ENCODE measurements at regions not wholly inside any gene's neighbourhood (a gene's known extent, or its start where the extent isn't known, plus 50 kb on each side); places are given as distances from the start of the nearest gene placed in this dataset.

DNA sequence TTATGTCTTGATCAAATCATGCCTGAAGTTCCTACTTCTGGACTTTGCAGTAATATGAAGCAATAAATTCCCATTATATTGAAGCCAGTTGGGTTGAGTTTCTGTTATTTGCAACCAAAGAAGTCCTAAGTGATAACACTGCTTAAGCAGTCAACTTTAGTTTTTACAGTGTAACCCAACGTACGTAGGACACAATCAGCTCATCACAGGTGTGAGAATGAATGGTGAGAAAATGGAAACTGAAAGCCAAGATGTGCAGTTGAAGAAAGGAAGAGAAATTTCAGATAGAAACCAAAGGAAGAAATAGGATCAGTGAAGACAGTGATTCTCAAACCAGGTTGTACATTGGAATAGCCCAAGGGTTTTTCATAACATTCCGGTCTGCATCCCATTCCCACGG lies 211.4 kb upstream of the ZFP64 start:
- peaks cover 50% of the 10 kb centered on the region for H3K4me1 Mint-ChIP-seq
- Histone ChIP-seq H3K4me3 (replicated peaks in 1 of 3; ENCODE audit: low read depth in 2 of 3, low read length in 3 of 3) (no peak overlapping the region), H3K36me3 (replicated peaks in 1 of 2; ENCODE audit: control insufficient read depth in 1 of 2, insufficient read depth in 2 of 2, low read length in 2 of 2) (no peaks in the 10 kb centered on the region), H2AFZ (ENCODE audit: insufficient read depth, low read depth, low read length, poor library complexity, severe bottlenecking) (no peak overlapping the region), H3K27ac (ENCODE audit: low read depth in 1 of 2, low read length in 2 of 2) (no peak overlapping the region), H3K9me3 (replicated peaks in 1 of 2; ENCODE audit: control insufficient read depth in 1 of 2, insufficient read depth in 1 of 2, low read length in 2 of 2) (no peaks in the 10 kb centered on the region), H4K20me1 (ENCODE audit: insufficient read depth, low read length) (no peaks in the 10 kb centered on the region), H3K4me2 (replicated peaks; ENCODE audit: extremely low read depth, low read length, poor library complexity, severe bottlenecking) (no peak overlapping the region), H3K79me2 (ENCODE audit: insufficient read depth, low read length) (no peaks in the 10 kb centered on the region), H3K4me1 (ENCODE audit: control insufficient read depth in 1 of 2, insufficient read depth in 2 of 2, low read length in 2 of 2) (peaks cover 41 to 45% of the 10 kb centered on the region in 2 donors), H3K9ac (ENCODE audit: insufficient read depth, low read length, poor library complexity, severe bottlenecking) (no peak overlapping the region), H3K27me3 (ENCODE audit: control insufficient read depth in 2 of 2, insufficient read depth in 2 of 2, low read length in 2 of 2) (peaks cover 0 to 2% of the 10 kb centered on the region in 2 donors)
- H3K36me3 Mint-ChIP-seq, result peaks cover 0 to 2% of the 10 kb centered on the region in 2 donors
- no peak overlapping the region for H3K4me3 Mint-ChIP-seq
- TF ChIP-seq, protein P1, sequence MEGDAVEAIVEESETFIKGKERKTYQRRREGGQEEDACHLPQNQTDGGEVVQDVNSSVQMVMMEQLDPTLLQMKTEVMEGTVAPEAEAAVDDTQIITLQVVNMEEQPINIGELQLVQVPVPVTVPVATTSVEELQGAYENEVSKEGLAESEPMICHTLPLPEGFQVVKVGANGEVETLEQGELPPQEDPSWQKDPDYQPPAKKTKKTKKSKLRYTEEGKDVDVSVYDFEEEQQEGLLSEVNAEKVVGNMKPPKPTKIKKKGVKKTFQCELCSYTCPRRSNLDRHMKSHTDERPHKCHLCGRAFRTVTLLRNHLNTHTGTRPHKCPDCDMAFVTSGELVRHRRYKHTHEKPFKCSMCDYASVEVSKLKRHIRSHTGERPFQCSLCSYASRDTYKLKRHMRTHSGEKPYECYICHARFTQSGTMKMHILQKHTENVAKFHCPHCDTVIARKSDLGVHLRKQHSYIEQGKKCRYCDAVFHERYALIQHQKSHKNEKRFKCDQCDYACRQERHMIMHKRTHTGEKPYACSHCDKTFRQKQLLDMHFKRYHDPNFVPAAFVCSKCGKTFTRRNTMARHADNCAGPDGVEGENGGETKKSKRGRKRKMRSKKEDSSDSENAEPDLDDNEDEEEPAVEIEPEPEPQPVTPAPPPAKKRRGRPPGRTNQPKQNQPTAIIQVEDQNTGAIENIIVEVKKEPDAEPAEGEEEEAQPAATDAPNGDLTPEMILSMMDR (IDR thresholded peaks at IDR 0.05), result no peak
- DNase-seq, result no peak
- H3K27me3 Mint-ChIP-seq (ENCODE audit: low read depth in 3 of 3), result peaks cover 1 to 11% (median 6%) of the 10 kb centered on the region in 3 donors
- WGBS (ENCODE audit: insufficient coverage), result 100% methylated on average over 2 of the region's 4 CpGs
- peaks cover 0 to 19% (median 11%) of the 10 kb centered on the region in 7 donors for H3K9me3 Mint-ChIP-seq
- H3K27ac Mint-ChIP-seq, result no peak overlapping the region
- intact Hi-C loops (cut with micrococcal nuclease), result no loop called here

DNA sequence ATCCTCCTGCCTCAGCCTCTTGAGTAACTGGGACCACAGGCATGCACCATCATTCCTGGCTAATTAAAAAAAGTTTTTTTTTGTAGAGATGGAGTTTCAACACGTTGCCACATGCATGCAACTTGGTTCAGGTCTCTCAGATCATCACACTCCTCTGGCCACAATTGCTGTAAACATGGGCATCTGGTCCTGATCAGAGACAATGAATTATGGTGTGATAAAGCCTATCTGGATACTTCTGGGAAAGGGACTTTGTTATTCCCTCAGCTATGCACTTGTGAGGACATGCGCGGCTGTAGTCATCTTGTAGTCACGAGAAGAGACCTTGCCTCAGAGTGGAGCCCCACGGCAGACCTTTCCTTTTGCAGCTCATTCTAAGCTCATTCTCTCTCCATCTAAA lies 210.9 kb upstream of the ZFP64 start:
- no CpG with 5 or more reads among the region's 5 CpGs for WGBS (ENCODE audit: insufficient coverage)

More for the DNA sequence above, 210.9 kb upstream of the ZFP64 start:
- DNase-seq, result no peak
- Mint-ChIP-seq H3K36me3 (peaks cover 0 to 2% of the 10 kb centered on the region in 2 donors), H3K9me3 (peaks cover 0 to 15% (median 7%) of the 10 kb centered on the region in 7 donors), H3K4me3 (no peak overlapping the region), H3K27ac (no peak overlapping the region), H3K27me3 (ENCODE audit: low read depth in 3 of 3) (peaks cover 1 to 11% (median 6%) of the 10 kb centered on the region in 3 donors), H3K4me1 (peaks cover 46% of the 10 kb centered on the region)
- Histone ChIP-seq H3K36me3 (replicated peaks in 1 of 2; ENCODE audit: control insufficient read depth in 1 of 2, insufficient read depth in 2 of 2, low read length in 2 of 2) (no peaks in the 10 kb centered on the region), H3K9ac (ENCODE audit: insufficient read depth, low read length, poor library complexity, severe bottlenecking) (no peak overlapping the region), H3K4me3 (replicated peaks in 1 of 3; ENCODE audit: low read depth in 2 of 3, low read length in 3 of 3) (no peak overlapping the region), H3K4me2 (replicated peaks; ENCODE audit: extremely low read depth, low read length, poor library complexity, severe bottlenecking) (no peak overlapping the region), H3K79me2 (ENCODE audit: insufficient read depth, low read length) (no peaks in the 10 kb centered on the region), H3K9me3 (replicated peaks in 1 of 2; ENCODE audit: control insufficient read depth in 1 of 2, insufficient read depth in 1 of 2, low read length in 2 of 2) (no peaks in the 10 kb centered on the region), H4K20me1 (ENCODE audit: insufficient read depth, low read length) (no peaks in the 10 kb centered on the region), H3K27me3 (ENCODE audit: control insufficient read depth in 2 of 2, insufficient read depth in 2 of 2, low read length in 2 of 2) (peaks cover 0 to 2% of the 10 kb centered on the region in 2 donors), H2AFZ (ENCODE audit: insufficient read depth, low read depth, low read length, poor library complexity, severe bottlenecking) (no peak overlapping the region), H3K27ac (ENCODE audit: low read depth in 1 of 2, low read length in 2 of 2) (no peak overlapping the region), H3K4me1 (ENCODE audit: control insufficient read depth in 1 of 2, insufficient read depth in 2 of 2, low read length in 2 of 2) (peaks cover 36 to 41% of the 10 kb centered on the region in 2 donors)
- TF ChIP-seq, protein P1 (IDR thresholded peaks at IDR 0.05), result no peak
- intact Hi-C loops (cut with micrococcal nuclease), result no loop called here

Data from CD14-positive monocyte (primary cell).